ENCODE measurements at regions not wholly inside any gene's neighbourhood (a gene's known extent, or its start where the extent isn't known, plus 50 kb on each side); places are given as distances from the start of the nearest gene placed in this dataset.

GRCh38 chr9:96075111-96075510 lies 199.6 kb downstream of the ERCC6L2 start:
- no peak overlapping the region for H3K27ac ChIP-seq (ENCODE audit: extremely low read depth, low read depth, low read length)
- H3K27me3 ChIP-seq (ENCODE audit: control insufficient read depth in 2 of 2, insufficient read depth in 2 of 2, low read length in 2 of 2): peaks cover 37 to 58% of the 10 kb centered on the region in 2 experiments
- WGBS (ENCODE audit: insufficient coverage, low coverage, missing lambda C conversion rate): 0% methylated on average over 6 of the region's 6 CpGs
- no peak overlapping the region for H3K4me3 ChIP-seq
- BruUV-seq (replicated peaks): no TSS peak
- no peak overlapping the region for H3K4me2 ChIP-seq (ENCODE audit: insufficient read depth, low read length)
- H2AFZ ChIP-seq (ENCODE audit: low read depth, low read length): no peak overlapping the region
- ChIA-PET POLR2A (interaction anchor here (0.8 kb wide), 1 partner anchor 241 kb away, joined by 3 read pairs; no protein-coding TSS in a partner anchor), CTCF (ENCODE audit: low intra/inter-chr PET ratio) (no interaction called here)
- H3K4me1 ChIP-seq (replicated peaks in 1 of 2; ENCODE audit: control insufficient read depth in 2 of 2, insufficient read depth in 2 of 2, low read length in 2 of 2): no peaks in the 10 kb centered on the region
- ATAC-seq: no peak
- FAIRE-seq: no peak
- H3K9ac ChIP-seq (ENCODE audit: insufficient read depth in 1 of 2, low read depth in 2 of 2, low read length in 2 of 2): no peak overlapping the region
- intact Hi-C loops (cut with micrococcal nuclease): no loop called here
- no peaks in the 10 kb centered on the region for H3K79me2 ChIP-seq (ENCODE audit: control insufficient read depth, insufficient read depth, low read length)
- no peaks in the 10 kb centered on the region for H3K9me3 ChIP-seq (replicated peaks; ENCODE audit: control insufficient read depth, insufficient read depth, low read depth, low read length)
- DNase-seq (ENCODE audit: extremely low read depth in 1 of 4, low spot score in 3 of 4): no peak
- no peaks in the 10 kb centered on the region for H3K9me1 ChIP-seq (ENCODE audit: control insufficient read depth, insufficient read depth, low read length)
- no peaks in the 10 kb centered on the region for H4K20me1 ChIP-seq (replicated peaks; ENCODE audit: control insufficient read depth, insufficient read depth, low read length)
- in situ Hi-C loops (cut with MboI): no loop called here
- no peaks in the 10 kb centered on the region for H3K36me3 ChIP-seq (ENCODE audit: control insufficient read depth, insufficient read depth, low read length)
- TF ChIP-seq USF1 (CRISPR knock-in tag; IDR thresholded peaks at IDR 0.05): no peak
- no peak for TF ChIP-seq NFATC3 (IDR thresholded peaks at IDR 0.05)
- no peak for TF ChIP-seq ZNF586 (CRISPR knock-in tag; conservative IDR thresholded peaks at IDR 0.05)
- TF ChIP-seq ZNF3 (CRISPR knock-in tag; IDR thresholded peaks at IDR 0.05): no peak
- no peak for TF ChIP-seq HNRNPLL (IDR thresholded peaks at IDR 0.05; ENCODE audit: low read depth, low read length, poor library complexity, severe bottlenecking)
- TF ChIP-seq SP2 (IDR thresholded peaks at IDR 0.05; ENCODE audit: extremely low read depth, low read depth, low read length, poor library complexity, severe bottlenecking): no peak
- TF ChIP-seq ZNF695 (CRISPR knock-in tag; IDR thresholded peaks at IDR 0.05): no peak
- no peak for TF ChIP-seq ZNF75A (CRISPR knock-in tag; IDR thresholded peaks at IDR 0.05)
- no peak for TF ChIP-seq ZNF316 (IDR thresholded peaks at IDR 0.05)
- TF ChIP-seq AFF4 (CRISPR knock-in tag; IDR thresholded peaks at IDR 0.05): no peak
- no peak for TF ChIP-seq ELF2 (CRISPR knock-in tag; IDR thresholded peaks at IDR 0.05)
- no peak for TF ChIP-seq RCOR1 (IDR thresholded peaks at IDR 0.05; ENCODE audit: borderline replicate concordance in 1 of 2, low read depth in 2 of 2, low read length in 2 of 2)
